ENCODE measurements at regions not wholly inside any gene's neighbourhood (a gene's known extent, or its start where the extent isn't known, plus 50 kb on each side); places are given as distances from the start of the nearest gene placed in this dataset.

DNA sequence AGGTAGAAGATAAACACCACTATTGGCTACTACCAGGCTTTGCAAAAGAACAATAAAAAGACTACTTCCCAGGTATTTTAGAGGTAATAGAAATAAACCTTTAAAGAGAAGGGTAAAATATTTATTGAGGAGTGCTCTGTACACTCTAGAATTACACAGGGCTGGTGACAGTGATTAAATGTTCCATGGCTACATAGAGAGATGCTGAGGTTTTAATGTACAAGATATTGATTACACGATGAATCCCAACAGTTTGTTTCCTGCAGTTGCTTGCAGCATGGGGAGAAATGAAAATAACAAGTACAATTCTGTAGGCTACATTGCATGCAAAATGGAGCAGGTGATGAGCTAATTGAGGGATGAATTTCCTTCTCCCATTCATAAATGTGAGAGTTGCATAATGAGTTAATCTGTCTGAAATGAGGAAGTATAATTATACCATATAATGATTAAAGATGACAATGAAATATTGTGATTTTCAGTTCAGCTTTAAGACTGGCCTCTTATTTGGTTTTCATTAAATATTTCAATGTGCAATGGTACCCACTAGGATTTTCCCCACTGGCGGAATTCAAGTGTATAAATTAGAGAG, 266.1 kb downstream of the SOCS6 start:
- no peak for DNase-seq (ENCODE audit: low read depth, low spot score)
- H3K9me3 ChIP-seq (ENCODE audit: control insufficient read depth, insufficient read depth, low read depth, low read length) = no peaks in the 10 kb centered on the region
- intact Hi-C loops (cut with micrococcal nuclease; ENCODE audit: unreplicated experiment) (no loop called here), in situ Hi-C loops (cut with HindIII; ENCODE audit: low pct_unique_long_range_greater_than_20kb, low sequenced_read_pairs) (no loop called here)
- no peaks in the 10 kb centered on the region for H3K27me3 ChIP-seq (ENCODE audit: control insufficient read depth, insufficient read depth, low read length)
- no peak for ATAC-seq
- POLR2A ChIA-PET = no interaction called here
- BruUV-seq (replicated peaks) = no TSS peak
- H3K4me3 ChIP-seq (ENCODE audit: low read depth in 2 of 2, low read length in 2 of 2) = no peak overlapping the region
- TF ChIP-seq, protein P1, sequence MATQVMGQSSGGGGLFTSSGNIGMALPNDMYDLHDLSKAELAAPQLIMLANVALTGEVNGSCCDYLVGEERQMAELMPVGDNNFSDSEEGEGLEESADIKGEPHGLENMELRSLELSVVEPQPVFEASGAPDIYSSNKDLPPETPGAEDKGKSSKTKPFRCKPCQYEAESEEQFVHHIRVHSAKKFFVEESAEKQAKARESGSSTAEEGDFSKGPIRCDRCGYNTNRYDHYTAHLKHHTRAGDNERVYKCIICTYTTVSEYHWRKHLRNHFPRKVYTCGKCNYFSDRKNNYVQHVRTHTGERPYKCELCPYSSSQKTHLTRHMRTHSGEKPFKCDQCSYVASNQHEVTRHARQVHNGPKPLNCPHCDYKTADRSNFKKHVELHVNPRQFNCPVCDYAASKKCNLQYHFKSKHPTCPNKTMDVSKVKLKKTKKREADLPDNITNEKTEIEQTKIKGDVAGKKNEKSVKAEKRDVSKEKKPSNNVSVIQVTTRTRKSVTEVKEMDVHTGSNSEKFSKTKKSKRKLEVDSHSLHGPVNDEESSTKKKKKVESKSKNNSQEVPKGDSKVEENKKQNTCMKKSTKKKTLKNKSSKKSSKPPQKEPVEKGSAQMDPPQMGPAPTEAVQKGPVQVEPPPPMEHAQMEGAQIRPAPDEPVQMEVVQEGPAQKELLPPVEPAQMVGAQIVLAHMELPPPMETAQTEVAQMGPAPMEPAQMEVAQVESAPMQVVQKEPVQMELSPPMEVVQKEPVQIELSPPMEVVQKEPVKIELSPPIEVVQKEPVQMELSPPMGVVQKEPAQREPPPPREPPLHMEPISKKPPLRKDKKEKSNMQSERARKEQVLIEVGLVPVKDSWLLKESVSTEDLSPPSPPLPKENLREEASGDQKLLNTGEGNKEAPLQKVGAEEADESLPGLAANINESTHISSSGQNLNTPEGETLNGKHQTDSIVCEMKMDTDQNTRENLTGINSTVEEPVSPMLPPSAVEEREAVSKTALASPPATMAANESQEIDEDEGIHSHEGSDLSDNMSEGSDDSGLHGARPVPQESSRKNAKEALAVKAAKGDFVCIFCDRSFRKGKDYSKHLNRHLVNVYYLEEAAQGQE (IDR thresholded peaks at IDR 0.05; ENCODE audit: insufficient read depth in 1 of 2, low read depth in 2 of 2, low read length in 1 of 2) = no peak
- TF ChIP-seq, protein P2, sequence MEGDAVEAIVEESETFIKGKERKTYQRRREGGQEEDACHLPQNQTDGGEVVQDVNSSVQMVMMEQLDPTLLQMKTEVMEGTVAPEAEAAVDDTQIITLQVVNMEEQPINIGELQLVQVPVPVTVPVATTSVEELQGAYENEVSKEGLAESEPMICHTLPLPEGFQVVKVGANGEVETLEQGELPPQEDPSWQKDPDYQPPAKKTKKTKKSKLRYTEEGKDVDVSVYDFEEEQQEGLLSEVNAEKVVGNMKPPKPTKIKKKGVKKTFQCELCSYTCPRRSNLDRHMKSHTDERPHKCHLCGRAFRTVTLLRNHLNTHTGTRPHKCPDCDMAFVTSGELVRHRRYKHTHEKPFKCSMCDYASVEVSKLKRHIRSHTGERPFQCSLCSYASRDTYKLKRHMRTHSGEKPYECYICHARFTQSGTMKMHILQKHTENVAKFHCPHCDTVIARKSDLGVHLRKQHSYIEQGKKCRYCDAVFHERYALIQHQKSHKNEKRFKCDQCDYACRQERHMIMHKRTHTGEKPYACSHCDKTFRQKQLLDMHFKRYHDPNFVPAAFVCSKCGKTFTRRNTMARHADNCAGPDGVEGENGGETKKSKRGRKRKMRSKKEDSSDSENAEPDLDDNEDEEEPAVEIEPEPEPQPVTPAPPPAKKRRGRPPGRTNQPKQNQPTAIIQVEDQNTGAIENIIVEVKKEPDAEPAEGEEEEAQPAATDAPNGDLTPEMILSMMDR (IDR thresholded peaks at IDR 0.05) = no peak
- TF ChIP-seq TCF7L2 (IDR thresholded peaks at IDR 0.05; ENCODE audit: low read depth, low read length) (no peak), SIN3A (IDR thresholded peaks at IDR 0.05; ENCODE audit: borderline replicate concordance, insufficient read depth, low read depth, low read length) (no peak), POLR2AphosphoS5 (IDR thresholded peaks at IDR 0.05; ENCODE audit: low read depth, low read length) (no peak)
- CTCF ChIA-PET = no interaction called here
- no peaks in the 10 kb centered on the region; the same call in 1 of the 2 replicates for H3K4me1 ChIP-seq (ENCODE audit: control insufficient read depth, insufficient read depth, low read length)
- H3K36me3 ChIP-seq (ENCODE audit: control insufficient read depth, insufficient read depth, low read length) = no peaks in the 10 kb centered on the region; the same call in 1 of the 2 replicates
- H3K27ac ChIP-seq (ENCODE audit: low read length) = no peak overlapping the region

DNA sequence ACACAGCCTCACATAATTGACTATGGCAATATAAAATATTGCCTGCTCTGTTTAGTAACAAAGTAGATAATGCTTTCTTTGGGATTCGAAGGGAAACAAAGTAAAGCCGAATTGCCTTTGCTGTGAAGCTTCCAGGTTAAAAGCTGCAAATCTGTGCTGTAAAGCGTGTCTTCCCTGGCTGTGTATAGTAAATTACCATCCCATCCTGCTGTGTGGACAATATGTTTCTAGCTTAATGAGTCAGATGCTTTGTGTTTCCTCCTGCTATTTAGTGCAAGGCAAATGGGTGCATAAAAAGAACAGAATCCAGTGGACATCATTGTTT, 265.1 kb downstream of the SOCS6 start:
- ChIA-PET CTCF (no interaction called here), POLR2A (no interaction called here)
- Histone ChIP-seq H3K27ac (ENCODE audit: low read length) (no peak overlapping the region; the same call in 1 of the 2 replicates), H3K9me3 (ENCODE audit: control insufficient read depth, insufficient read depth, low read depth, low read length) (no peaks in the 10 kb centered on the region), H3K27me3 (ENCODE audit: control insufficient read depth, insufficient read depth, low read length) (no peaks in the 10 kb centered on the region), H3K4me1 (ENCODE audit: control insufficient read depth, insufficient read depth, low read length) (no peaks in the 10 kb centered on the region; the same call in 1 of the 2 replicates), H3K4me3 (ENCODE audit: low read depth in 2 of 2, low read length in 2 of 2) (no peak overlapping the region), H3K36me3 (ENCODE audit: control insufficient read depth, insufficient read depth, low read length) (no peaks in the 10 kb centered on the region; the same call in 1 of the 2 replicates)
- intact Hi-C loops (cut with micrococcal nuclease; ENCODE audit: unreplicated experiment) = no loop called here
- ATAC-seq = no peak
- in situ Hi-C loops (cut with HindIII; ENCODE audit: low pct_unique_long_range_greater_than_20kb, low sequenced_read_pairs) = no loop called here
- DNase-seq (ENCODE audit: low read depth, low spot score) = no peak
- no peak for TF ChIP-seq SIN3A (IDR thresholded peaks at IDR 0.05; ENCODE audit: borderline replicate concordance, insufficient read depth, low read depth, low read length)
- TF ChIP-seq TCF7L2 (IDR thresholded peaks at IDR 0.05; ENCODE audit: low read depth, low read length) = no peak
- TF ChIP-seq POLR2AphosphoS5 (IDR thresholded peaks at IDR 0.05; ENCODE audit: low read depth, low read length) = no peak
- TF ChIP-seq, protein P2 (IDR thresholded peaks at IDR 0.05) = no peak
- TF ChIP-seq, protein P1 (IDR thresholded peaks at IDR 0.05; ENCODE audit: insufficient read depth in 1 of 2, low read depth in 2 of 2, low read length in 1 of 2) = no peak
- BruUV-seq (replicated peaks) = no TSS peak
